HG03097 (cell line): ENCODE measurements at regions not wholly inside any gene's neighbourhood (a gene's known extent, or its start where the extent isn't known, plus 50 kb on each side); places are given as distances from the start of the nearest gene placed in this dataset.
"Not testable (repeated sequence)": the region's sequence is repeated elsewhere in the genome, so short reads cannot be mapped to it uniquely, and the experiment has no call there.

Source experiments
- ATAC-seq: cut with Tn5 transposase; IDR thresholded peaks from one replicate; pipeline ENCODE4 v1.9.1; 2021; ENCODE audit not compliant: unreplicated experiment, low FRiP score

GRCh38 chrX:106220177-106220576 lies 52.1 kb downstream of the PWWP3B start:
- no peak for ATAC-seq

- no peak for ATAC-seq
These were observed 75.3 kb downstream of the PWWP3B start for GRCh38 chrX:106243376-106243775.

GRCh38 chrX:106246511-106246910 lies 78.4 kb downstream of the PWWP3B start:
- no peak for ATAC-seq

GRCh38 chrX:106247162-106247561 lies 79.1 kb downstream of the PWWP3B start:
- no peak for ATAC-seq

GRCh38 chrX:106249706-106250379 lies 81.7 kb downstream of the PWWP3B start:
- no peak for ATAC-seq

GRCh38 chrX:106263817-106264216 lies 95.7 kb downstream of the PWWP3B start:
- no peak for ATAC-seq

- not testable (repeated sequence) for ATAC-seq
These were observed 106.0 kb downstream of the PWWP3B start for GRCh38 chrX:106273947-106274587.

GRCh38 chrX:106275172-106275571 lies 107.1 kb downstream of the PWWP3B start:
- not testable (repeated sequence) for ATAC-seq

- ATAC-seq = no peak
These were observed 110.8 kb downstream of the PWWP3B start for GRCh38 chrX:106278951-106279350.

GRCh38 chrX:106281383-106281782 lies 113.3 kb downstream of the PWWP3B start:
- no peak for ATAC-seq

GRCh38 chrX:106283841-106284240 lies 115.7 kb downstream of the PWWP3B start:
- ATAC-seq = no peak

- ATAC-seq = no peak
These were observed 116.4 kb downstream of the PWWP3B start for GRCh38 chrX:106284431-106285025.

- ATAC-seq = no peak
These were observed 118.0 kb downstream of the PWWP3B start for GRCh38 chrX:106286053-106286650.

- not testable (repeated sequence) for ATAC-seq
These were observed 122.7 kb downstream of the PWWP3B start for GRCh38 chrX:106290778-106291177.

- ATAC-seq = not testable (repeated sequence)
These were observed 123.8 kb downstream of the PWWP3B start for GRCh38 chrX:106291779-106292390.

GRCh38 chrX:106300239-106300638 lies 132.1 kb downstream of the PWWP3B start:
- no peak for ATAC-seq

- ATAC-seq = no peak
These were observed 132.6 kb downstream of the PWWP3B start for GRCh38 chrX:106300656-106301055.

GRCh38 chrX:106302304-106302703 lies 134.2 kb downstream of the PWWP3B start:
- ATAC-seq = no peak

- ATAC-seq = no peak
These were observed 138.4 kb downstream of the PWWP3B start for GRCh38 chrX:106306391-106306947.

- no peak for ATAC-seq
These were observed 155.3 kb downstream of the PWWP3B start for GRCh38 chrX:106323357-106323756.

- no peak for ATAC-seq
These were observed 163.5 kb downstream of the PWWP3B start for GRCh38 chrX:106331606-106332005.
